ENCODE measurements at regions not wholly inside any gene's neighbourhood (a gene's known extent, or its start where the extent isn't known, plus 50 kb on each side); places are given as distances from the start of the nearest gene placed in this dataset.

GRCh38 chr1:14148526-14148925 is 448.5 kb downstream of the PRDM2 start:
- TF ChIP-seq ZBTB7A (IDR thresholded peaks at IDR 0.05; ENCODE audit: low read depth) (no peak), RAD21 (IDR thresholded peaks at IDR 0.05; ENCODE audit: low read depth) (no peak), CEBPB (IDR thresholded peaks at IDR 0.05) (no peak), TAF1 (IDR thresholded peaks at IDR 0.05; ENCODE audit: low read depth) (no peak), TEAD4 (IDR thresholded peaks at IDR 0.05) (no peak)
